ENCODE measurements at regions not wholly inside any gene's neighbourhood (a gene's known extent, or its start where the extent isn't known, plus 50 kb on each side); places are given as distances from the start of the nearest gene placed in this dataset.
A peak's percentile ranks its signal among the peaks of the same experiment; 100 is the strongest.

DNA sequence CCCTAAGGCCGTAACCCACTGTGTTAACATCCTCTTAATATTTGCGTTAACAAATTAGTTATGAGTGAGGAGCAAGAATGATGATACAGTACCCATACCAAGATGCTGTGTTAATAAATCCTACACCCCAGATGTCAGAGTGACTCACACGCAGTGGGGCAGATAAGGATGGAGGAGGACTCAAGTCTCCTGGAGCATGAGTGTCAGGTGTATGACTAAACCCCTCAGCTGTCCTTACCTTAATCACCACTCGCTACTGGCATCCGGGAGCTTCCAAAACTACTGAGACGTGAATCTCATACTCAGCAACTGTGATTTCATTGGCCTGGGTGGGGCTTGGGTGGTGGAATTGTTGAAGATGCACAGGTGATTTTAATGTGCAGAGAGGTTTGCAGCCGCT lies 131.3 kb upstream of the MTHFD1L start:
- DNase-seq, result no peak
- H3K9me3 ChIP-seq (replicated peaks; ENCODE audit: control insufficient read depth, low read depth, low read length), result no peaks in the 10 kb centered on the region
- peaks cover 5% of the 10 kb centered on the region for H3K36me3 ChIP-seq (ENCODE audit: control insufficient read depth, insufficient read depth, low read length)
- WGBS (ENCODE audit: insufficient coverage), result 86% methylated on average over 1 of the region's 7 CpGs
- H3K27ac ChIP-seq (ENCODE audit: low read length), result no peak overlapping the region
- no peaks in the 10 kb centered on the region for H3K27me3 ChIP-seq (ENCODE audit: control insufficient read depth, insufficient read depth, low read length)
- no peak overlapping the region for H3K4me3 ChIP-seq (ENCODE audit: low read length)
- H3K4me1 ChIP-seq (ENCODE audit: control insufficient read depth, insufficient read depth, low read length), result no peaks in the 10 kb centered on the region

DNA sequence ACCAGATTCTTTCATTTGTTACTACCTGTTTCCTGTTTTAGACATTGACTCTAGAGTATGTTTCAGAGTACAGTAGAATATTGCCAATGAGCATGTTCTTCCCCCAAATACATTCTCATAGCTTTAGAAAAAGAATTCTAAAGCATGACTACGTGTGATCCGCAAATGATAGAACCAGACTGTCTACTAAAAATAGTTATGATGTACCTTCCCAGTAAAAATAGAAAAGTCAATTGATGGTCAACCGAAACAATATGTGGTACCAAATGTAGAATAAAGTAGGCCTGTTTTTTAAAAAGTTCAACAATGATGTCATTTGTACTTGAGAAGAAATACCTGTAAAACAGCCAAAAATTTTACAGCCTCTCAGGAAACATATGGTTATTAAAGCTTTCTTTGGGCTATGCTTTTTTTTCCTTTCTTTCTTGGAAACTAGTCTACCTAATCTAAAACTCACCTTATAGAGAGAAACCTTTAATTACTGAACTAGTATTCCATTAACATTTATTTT lies 130.1 kb upstream of the MTHFD1L start:
- H3K36me3 ChIP-seq (ENCODE audit: control insufficient read depth, insufficient read depth, low read length), result peaks cover 5% of the 10 kb centered on the region
- no peaks in the 10 kb centered on the region for H3K4me1 ChIP-seq (ENCODE audit: control insufficient read depth, insufficient read depth, low read length)
- no CpG with 5 or more reads among the region's 3 CpGs for WGBS (ENCODE audit: insufficient coverage)
- H3K27me3 ChIP-seq (ENCODE audit: control insufficient read depth, insufficient read depth, low read length), result no peaks in the 10 kb centered on the region
- DNase-seq, result peak; percentile 89
- no peaks in the 10 kb centered on the region for H3K9me3 ChIP-seq (replicated peaks; ENCODE audit: control insufficient read depth, low read depth, low read length)
- H3K4me3 ChIP-seq (ENCODE audit: low read length), result no peak overlapping the region
- H3K27ac ChIP-seq (ENCODE audit: low read length), result peak overlapping the region; percentile 65

DNA sequence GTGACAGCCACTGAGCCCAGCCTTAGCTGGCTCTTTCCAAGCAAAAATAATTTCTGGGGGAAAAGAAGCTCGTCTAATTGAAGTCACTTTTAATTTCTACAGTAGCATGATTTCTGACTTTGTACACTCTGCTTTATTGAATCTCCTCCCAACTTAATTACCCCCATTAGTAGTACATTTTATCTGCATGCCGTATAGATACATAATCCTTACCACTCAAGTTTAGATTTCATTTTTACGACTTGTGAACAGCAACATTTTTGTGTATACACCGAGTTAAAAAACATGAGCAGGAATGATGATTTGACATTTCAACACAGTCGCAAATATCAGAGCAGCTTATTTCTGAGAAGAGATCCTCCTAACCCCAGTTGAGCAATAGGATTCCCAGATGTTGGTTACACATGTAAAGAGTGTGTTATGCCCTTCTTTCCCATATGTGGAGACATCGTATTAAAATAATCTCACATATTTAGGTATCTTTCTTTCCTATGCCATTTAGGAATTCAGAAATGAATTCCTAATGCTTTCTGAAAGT lies 127.3 kb upstream of the MTHFD1L start:
- Histone ChIP-seq H3K27me3 (ENCODE audit: control insufficient read depth, insufficient read depth, low read length) (no peaks in the 10 kb centered on the region), H3K4me3 (ENCODE audit: low read length) (no peak overlapping the region), H3K36me3 (ENCODE audit: control insufficient read depth, insufficient read depth, low read length) (peaks cover 5% of the 10 kb centered on the region), H3K9me3 (replicated peaks; ENCODE audit: control insufficient read depth, low read depth, low read length) (no peaks in the 10 kb centered on the region), H3K27ac (ENCODE audit: low read length) (no peak overlapping the region), H3K4me1 (ENCODE audit: control insufficient read depth, insufficient read depth, low read length) (no peaks in the 10 kb centered on the region)
- no CpG with 5 or more reads among the region's 6 CpGs for WGBS (ENCODE audit: insufficient coverage)
- peak; percentile 52 for DNase-seq

DNA sequence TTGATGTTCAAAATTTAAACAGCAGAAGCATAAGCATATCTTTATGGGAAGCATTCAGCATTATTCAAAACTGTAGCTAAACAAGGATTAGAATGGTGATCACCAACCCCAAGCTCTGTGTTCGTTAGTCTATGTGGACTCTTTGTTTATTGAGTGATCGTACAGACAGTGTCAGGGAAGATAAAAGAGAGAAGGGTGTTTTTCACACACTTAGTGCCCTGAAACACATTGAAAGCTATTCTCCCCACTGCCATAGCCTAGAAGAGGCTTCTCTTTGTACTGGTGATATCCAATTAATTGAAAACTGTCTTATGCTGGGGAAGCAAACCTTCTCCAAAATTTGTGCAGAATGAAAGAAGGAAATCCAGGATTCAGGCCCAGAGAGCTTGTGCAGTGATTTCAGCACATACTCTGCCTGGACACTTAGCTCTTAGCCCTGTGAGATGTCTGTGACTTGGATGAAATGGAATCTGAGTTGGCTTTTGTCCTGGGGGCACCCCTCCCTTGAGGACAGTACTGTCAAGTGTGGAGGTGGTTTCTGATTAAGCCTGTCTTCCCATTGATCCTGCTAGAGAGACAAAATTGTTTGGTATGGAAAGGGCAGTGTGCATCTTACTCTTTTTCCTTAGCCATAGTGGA lies 125.7 kb upstream of the MTHFD1L start:
- Histone ChIP-seq H3K9me3 (replicated peaks; ENCODE audit: control insufficient read depth, low read depth, low read length) (no peaks in the 10 kb centered on the region), H3K4me3 (ENCODE audit: low read length) (no peak overlapping the region), H3K36me3 (ENCODE audit: control insufficient read depth, insufficient read depth, low read length) (no peaks in the 10 kb centered on the region), H3K4me1 (ENCODE audit: control insufficient read depth, insufficient read depth, low read length) (no peaks in the 10 kb centered on the region), H3K27ac (ENCODE audit: low read length) (no peak overlapping the region), H3K27me3 (ENCODE audit: control insufficient read depth, insufficient read depth, low read length) (no peaks in the 10 kb centered on the region)
- DNase-seq, result no peak
- no CpG with 5 or more reads among the region's 2 CpGs for WGBS (ENCODE audit: insufficient coverage)

- Histone ChIP-seq H3K27ac (ENCODE audit: low read length) (no peak overlapping the region), H3K4me1 (ENCODE audit: control insufficient read depth, insufficient read depth, low read length) (no peaks in the 10 kb centered on the region), H3K9me3 (replicated peaks; ENCODE audit: control insufficient read depth, low read depth, low read length) (no peaks in the 10 kb centered on the region), H3K4me3 (ENCODE audit: low read length) (no peak overlapping the region), H3K36me3 (ENCODE audit: control insufficient read depth, insufficient read depth, low read length) (no peaks in the 10 kb centered on the region), H3K27me3 (ENCODE audit: control insufficient read depth, insufficient read depth, low read length) (no peaks in the 10 kb centered on the region)
- no peak for DNase-seq
- WGBS (ENCODE audit: insufficient coverage), result no CpG with 5 or more reads among the region's 8 CpGs
Observed at GRCh38 chr6:150740453-150740852, 125.0 kb upstream of the MTHFD1L start.

GRCh38 chr6:150741633-150742200 lies 123.8 kb upstream of the MTHFD1L start:
- H3K9me3 ChIP-seq (replicated peaks; ENCODE audit: control insufficient read depth, low read depth, low read length), result no peaks in the 10 kb centered on the region
- no peaks in the 10 kb centered on the region for H3K4me1 ChIP-seq (ENCODE audit: control insufficient read depth, insufficient read depth, low read length)
- no peak overlapping the region for H3K4me3 ChIP-seq (ENCODE audit: low read length)
- DNase-seq, result no peak
- no CpG with 5 or more reads among the region's 6 CpGs for WGBS (ENCODE audit: insufficient coverage)
- H3K27ac ChIP-seq (ENCODE audit: low read length), result no peak overlapping the region
- no peaks in the 10 kb centered on the region for H3K36me3 ChIP-seq (ENCODE audit: control insufficient read depth, insufficient read depth, low read length)
- H3K27me3 ChIP-seq (ENCODE audit: control insufficient read depth, insufficient read depth, low read length), result no peaks in the 10 kb centered on the region

DNA sequence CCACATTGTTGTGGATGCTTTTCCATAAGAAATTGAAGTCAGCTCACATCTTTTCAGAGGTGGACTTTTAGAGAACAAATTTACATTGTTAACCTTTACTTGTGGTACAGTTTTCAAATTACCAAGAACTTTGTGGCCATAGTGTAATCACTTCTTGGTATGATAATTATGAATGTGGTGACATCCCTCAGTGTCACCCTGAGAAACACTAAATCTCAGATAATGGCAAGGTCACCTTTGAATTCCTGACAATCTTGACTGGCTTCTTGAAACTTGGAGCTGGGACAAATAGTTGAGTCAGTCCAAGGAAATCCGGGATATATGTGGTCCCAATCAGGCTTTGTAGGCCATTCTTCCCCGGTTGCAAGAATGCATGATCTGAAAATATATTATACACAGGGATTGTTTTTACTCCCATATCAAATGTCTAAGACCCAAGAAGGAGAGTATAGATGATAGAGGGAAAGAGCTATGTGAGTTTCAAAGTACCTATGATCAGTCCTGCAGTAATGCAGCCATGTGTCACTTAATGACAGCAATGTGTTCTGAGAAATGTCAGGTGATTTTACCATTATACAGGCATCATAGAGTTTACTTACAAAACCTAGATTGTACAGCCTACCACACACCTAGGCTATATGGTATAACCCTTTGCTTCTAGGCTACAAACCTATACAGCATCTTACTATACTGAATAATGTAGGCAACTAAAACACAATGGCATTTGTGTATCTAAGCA lies 120.8 kb upstream of the MTHFD1L start:
- no peak for DNase-seq
- no peaks in the 10 kb centered on the region for H3K36me3 ChIP-seq (ENCODE audit: control insufficient read depth, insufficient read depth, low read length)
- H3K27me3 ChIP-seq (ENCODE audit: control insufficient read depth, insufficient read depth, low read length), result no peaks in the 10 kb centered on the region
- WGBS (ENCODE audit: insufficient coverage), result no CpG with 5 or more reads among the region's 2 CpGs
- no peak overlapping the region for H3K4me3 ChIP-seq (ENCODE audit: low read length)
- no peak overlapping the region for H3K27ac ChIP-seq (ENCODE audit: low read length)
- no peaks in the 10 kb centered on the region for H3K4me1 ChIP-seq (ENCODE audit: control insufficient read depth, insufficient read depth, low read length)
- H3K9me3 ChIP-seq (replicated peaks; ENCODE audit: control insufficient read depth, low read depth, low read length), result no peaks in the 10 kb centered on the region

GRCh38 chr6:150745896-150746295 lies 119.6 kb upstream of the MTHFD1L start:
- WGBS (ENCODE audit: insufficient coverage), result 80% methylated on average over 4 of the region's 7 CpGs
- no peak overlapping the region for H3K27ac ChIP-seq (ENCODE audit: low read length)
- DNase-seq, result no peak

DNA sequence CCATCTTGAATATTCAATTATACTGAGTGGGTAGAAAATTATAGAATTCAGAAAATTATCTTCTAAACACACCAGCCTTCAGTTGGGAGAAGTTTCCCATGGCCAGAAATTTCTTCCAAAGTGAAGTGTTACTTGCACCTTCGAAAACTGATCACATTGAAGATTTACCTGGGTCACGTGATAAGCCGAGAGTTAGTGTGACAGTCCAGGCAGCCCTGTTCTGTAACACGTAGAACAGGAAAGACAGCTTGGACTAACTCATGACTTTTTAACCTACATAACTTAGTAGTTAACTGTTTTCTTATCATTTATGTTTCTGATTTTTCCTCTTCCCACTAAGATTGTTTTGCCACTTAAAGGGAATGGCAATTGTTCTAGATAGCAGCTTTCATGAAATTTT lies 118.3 kb upstream of the MTHFD1L start:
- DNase-seq, result no peak
- H3K27me3 ChIP-seq (ENCODE audit: control insufficient read depth, insufficient read depth, low read length), result no peaks in the 10 kb centered on the region
- no peaks in the 10 kb centered on the region for H3K4me1 ChIP-seq (ENCODE audit: control insufficient read depth, insufficient read depth, low read length)
- no peak overlapping the region for H3K4me3 ChIP-seq (ENCODE audit: low read length)
- 92% methylated on average over 3 of the region's 4 CpGs for WGBS (ENCODE audit: insufficient coverage)
- H3K9me3 ChIP-seq (replicated peaks; ENCODE audit: control insufficient read depth, low read depth, low read length), result no peaks in the 10 kb centered on the region
- no peak overlapping the region for H3K27ac ChIP-seq (ENCODE audit: low read length)
- H3K36me3 ChIP-seq (ENCODE audit: control insufficient read depth, insufficient read depth, low read length), result no peaks in the 10 kb centered on the region

More at GRCh38 chr6:150745896-150746295, 119.6 kb upstream of the MTHFD1L start:
- Histone ChIP-seq H3K4me3 (ENCODE audit: low read length) (no peak overlapping the region), H3K27me3 (ENCODE audit: control insufficient read depth, insufficient read depth, low read length) (no peaks in the 10 kb centered on the region), H3K36me3 (ENCODE audit: control insufficient read depth, insufficient read depth, low read length) (no peaks in the 10 kb centered on the region), H3K9me3 (replicated peaks; ENCODE audit: control insufficient read depth, low read depth, low read length) (no peaks in the 10 kb centered on the region), H3K4me1 (ENCODE audit: control insufficient read depth, insufficient read depth, low read length) (no peaks in the 10 kb centered on the region)

- Histone ChIP-seq H3K4me3 (ENCODE audit: low read length) (no peak overlapping the region), H3K27ac (ENCODE audit: low read length) (no peak overlapping the region), H3K27me3 (ENCODE audit: control insufficient read depth, insufficient read depth, low read length) (no peaks in the 10 kb centered on the region), H3K9me3 (replicated peaks; ENCODE audit: control insufficient read depth, low read depth, low read length) (no peaks in the 10 kb centered on the region), H3K36me3 (ENCODE audit: control insufficient read depth, insufficient read depth, low read length) (no peaks in the 10 kb centered on the region), H3K4me1 (ENCODE audit: control insufficient read depth, insufficient read depth, low read length) (peaks cover 12% of the 10 kb centered on the region)
- WGBS (ENCODE audit: insufficient coverage), result 68% methylated on average over 6 of the region's 8 CpGs
- no peak for DNase-seq
Observed at GRCh38 chr6:150749091-150749670, 116.3 kb upstream of the MTHFD1L start.

Data from muscle of leg (tissue), 3 donors.